SU-DHL-6 (cell line): ENCODE measurements at regions not wholly inside any gene's neighbourhood (a gene's known extent, or its start where the extent isn't known, plus 50 kb on each side); places are given as distances from the start of the nearest gene placed in this dataset.

Experiments used
- H2AFZ ChIP-seq: fragments of 200-600 bp; sonication (generic); 2 replicates; pipeline ENCODE4 v1.6.1; 2014; ENCODE audit warnings: low read depth, mild to moderate bottlenecking, moderate library complexity, mixed read lengths, antibody characterized with exemption, low read length; ENCODE audit not compliant: severe bottlenecking
- H3F3A ChIP-seq: fragments of 200-600 bp; shearing (Covaris generic); 2 replicates; pipeline ENCODE4 v1.6.0; 2016; ENCODE audit warnings: antibody characterized with exemption, mild to moderate bottlenecking; ENCODE audit not compliant: insufficient read depth
- H3K27ac ChIP-seq: fragments of 200-600 bp; sonication (generic); 2 replicates; pipeline ENCODE4 v1.5.1; 2016; ENCODE audit warnings: low read depth, mild to moderate bottlenecking, low read length, moderate library complexity, mixed read lengths
- H3K27me3 ChIP-seq: fragments of 200-600 bp; sonication (generic), shearing (Covaris generic); 2 replicates; pipeline ENCODE4 v1.6.0; 2014; ENCODE audit warnings: mild to moderate bottlenecking, low read length
- H3K36me3 ChIP-seq: fragments of 200-600 bp; sonication (generic); 2 replicates; pipeline ENCODE4 v1.6.1; 2014; ENCODE audit warnings: mild to moderate bottlenecking, low read length, mixed read lengths
- H3K4me2 ChIP-seq: fragments of 300-600, 200-600 bp; shearing (Covaris generic), sonication (generic); 2 replicates; pipeline ENCODE4 v1.6.0; 2014; ENCODE audit warnings: low read length, low read depth, mild to moderate bottlenecking; ENCODE audit not compliant: poor library complexity, severe bottlenecking
- H3K4me3 ChIP-seq: fragments of 200-600 bp; sonication (generic); 2 replicates; pipeline ENCODE4 v1.5.1; 2014; ENCODE audit warnings: antibody characterized with exemption, low read length, mild to moderate bottlenecking, mixed read lengths; ENCODE audit not compliant: insufficient read depth, poor library complexity, severe bottlenecking
- H3K79me2 ChIP-seq: fragments of 200-600 bp; sonication (generic); 2 replicates; pipeline ENCODE4 v1.6.1; 2014; ENCODE audit warnings: mild to moderate bottlenecking, low read length, moderate library complexity; ENCODE audit not compliant: insufficient read depth
- H3K9ac ChIP-seq: fragments of 200-600 bp; sonication (generic); 2 replicates; pipeline ENCODE4 v1.7.0; 2014; ENCODE audit warnings: mild to moderate bottlenecking, low read length
- H3K9me2 ChIP-seq: fragments of 200-600 bp; sonication (generic); replicated peaks from 2 replicates; pipeline ENCODE4 v1.6.1; 2014; ENCODE audit warnings: low read length; ENCODE audit not compliant: insufficient read depth
- H3K9me3 ChIP-seq: fragments of 200-600 bp; sonication (generic); 2 replicates; pipeline ENCODE4 v1.6.1; 2014; ENCODE audit warnings: low read length, mixed read lengths; ENCODE audit not compliant: insufficient read depth
- H4K20me1 ChIP-seq: fragments of 200-600 bp; sonication (generic); 2 replicates; pipeline ENCODE4 v1.6.1; 2014; ENCODE audit warnings: low read depth, mild to moderate bottlenecking, antibody characterized with exemption, low read length, moderate library complexity, mixed read lengths
- CTCF ChIP-seq: fragments of 200-600 bp; sonication (generic); IDR thresholded peaks from one replicate; pipeline ENCODE4 v1.5.1; 2017; ENCODE audit warnings: antibody characterized with exemption, mild to moderate bottlenecking, low read length, moderate library complexity; ENCODE audit not compliant: insufficient read depth, poor library complexity, severe bottlenecking
- EZH2phosphoT487 ChIP-seq: fragments of 200-600 bp; sonication (generic), shearing (Covaris generic); conservative IDR thresholded peaks from 2 replicates; pipeline ENCODE4 v1.6.1; 2018; ENCODE audit warnings: mild to moderate bottlenecking, antibody characterized with exemption, low read length, moderate library complexity, mixed read lengths

DNA sequence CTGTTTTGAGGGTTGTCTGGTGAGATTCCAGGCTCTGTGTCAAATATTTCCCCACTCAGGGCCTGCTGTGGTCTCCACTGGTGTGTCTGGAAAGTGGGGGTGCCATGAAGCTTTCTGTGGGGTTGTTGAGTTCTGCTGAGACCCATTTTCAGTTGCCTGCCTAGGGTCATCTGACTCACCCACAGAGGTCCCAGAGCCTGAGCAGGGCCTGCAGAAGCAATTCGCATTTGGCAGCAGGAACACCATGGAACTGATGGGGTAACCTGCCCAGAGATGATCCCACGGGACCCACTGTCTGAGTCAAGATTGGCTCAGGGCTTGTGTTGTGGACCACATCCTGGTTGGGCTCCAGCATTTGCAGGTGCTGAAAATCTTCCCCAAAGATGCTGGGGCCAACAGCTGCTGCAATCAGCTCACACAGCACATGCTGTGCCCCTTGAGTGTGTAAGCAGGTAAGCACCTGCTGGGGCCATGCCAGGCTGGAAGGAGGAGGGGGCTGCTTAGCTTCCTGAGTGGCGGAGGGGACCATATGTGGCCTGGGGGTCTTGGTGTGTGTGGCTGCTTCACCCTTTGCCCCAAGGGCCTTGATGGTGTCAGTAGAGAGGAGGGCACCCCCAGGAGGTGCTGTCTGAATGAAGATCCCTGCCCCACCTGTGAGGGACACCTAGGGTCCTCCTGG is 1726.1 kb downstream of the TP53TG3F start:
- no peak overlapping the region for H3K9ac ChIP-seq
- no peak for TF ChIP-seq CTCF
- TF ChIP-seq EZH2phosphoT487: no peak
- H3K27me3 ChIP-seq: no peaks in the 10 kb centered on the region
- H4K20me1 ChIP-seq: no peaks in the 10 kb centered on the region
- no peaks in the 10 kb centered on the region for H3K9me2 ChIP-seq
- H3K27ac ChIP-seq: no peak overlapping the region
- H3K79me2 ChIP-seq: no peaks in the 10 kb centered on the region
- no peak overlapping the region for H3K4me3 ChIP-seq
- H3K36me3 ChIP-seq: no peaks in the 10 kb centered on the region
- no peaks in the 10 kb centered on the region for H3K9me3 ChIP-seq
- H2AFZ ChIP-seq: no peak overlapping the region
- no peaks in the 10 kb centered on the region for H3F3A ChIP-seq
- no peak overlapping the region for H3K4me2 ChIP-seq

GRCh38 chr16:35186045-35186759 is 1726.8 kb downstream of the TP53TG3F start:
- H3K27ac ChIP-seq: no peak overlapping the region
- H3K4me2 ChIP-seq: no peak overlapping the region
- H3K79me2 ChIP-seq: no peaks in the 10 kb centered on the region
- no peaks in the 10 kb centered on the region for H3K9me2 ChIP-seq
- no peaks in the 10 kb centered on the region for H3K9me3 ChIP-seq
- no peak overlapping the region for H3K4me3 ChIP-seq
- no peaks in the 10 kb centered on the region for H4K20me1 ChIP-seq
- no peak overlapping the region for H2AFZ ChIP-seq
- no peaks in the 10 kb centered on the region for H3K36me3 ChIP-seq
- no peak overlapping the region for H3K9ac ChIP-seq
- no peak for TF ChIP-seq EZH2phosphoT487
- no peak for TF ChIP-seq CTCF
- no peaks in the 10 kb centered on the region for H3F3A ChIP-seq
- H3K27me3 ChIP-seq: no peaks in the 10 kb centered on the region

GRCh38 chr16:35187665-35188225 is 1728.3 kb downstream of the TP53TG3F start:
- Histone ChIP-seq H3K36me3 (no peaks in the 10 kb centered on the region), H4K20me1 (no peaks in the 10 kb centered on the region)

More at GRCh38 chr16:35187665-35188225, 1728.3 kb downstream of the TP53TG3F start:
- no peak overlapping the region for H3K4me3 ChIP-seq
- no peaks in the 10 kb centered on the region for H3K27me3 ChIP-seq
- H3K9me3 ChIP-seq: no peaks in the 10 kb centered on the region
- no peaks in the 10 kb centered on the region for H3F3A ChIP-seq
- no peak overlapping the region for H2AFZ ChIP-seq
- H3K79me2 ChIP-seq: no peaks in the 10 kb centered on the region
- no peak overlapping the region for H3K27ac ChIP-seq
- no peak overlapping the region for H3K4me2 ChIP-seq
- H3K9me2 ChIP-seq: no peaks in the 10 kb centered on the region
- no peak overlapping the region for H3K9ac ChIP-seq
- TF ChIP-seq EZH2phosphoT487: no peak
